GM18498 (cell line): ENCODE measurements at regions not wholly inside any gene's neighbourhood (a gene's known extent, or its start where the extent isn't known, plus 50 kb on each side); places are given as distances from the start of the nearest gene placed in this dataset.

ENCODE experiments used
- ATAC-seq: cut with Tn5 transposase; IDR thresholded peaks from one replicate; pipeline ENCODE4 v1.9.1; 2021; ENCODE audit warnings: mild to moderate bottlenecking, moderate library complexity; ENCODE audit not compliant: unreplicated experiment

DNA sequence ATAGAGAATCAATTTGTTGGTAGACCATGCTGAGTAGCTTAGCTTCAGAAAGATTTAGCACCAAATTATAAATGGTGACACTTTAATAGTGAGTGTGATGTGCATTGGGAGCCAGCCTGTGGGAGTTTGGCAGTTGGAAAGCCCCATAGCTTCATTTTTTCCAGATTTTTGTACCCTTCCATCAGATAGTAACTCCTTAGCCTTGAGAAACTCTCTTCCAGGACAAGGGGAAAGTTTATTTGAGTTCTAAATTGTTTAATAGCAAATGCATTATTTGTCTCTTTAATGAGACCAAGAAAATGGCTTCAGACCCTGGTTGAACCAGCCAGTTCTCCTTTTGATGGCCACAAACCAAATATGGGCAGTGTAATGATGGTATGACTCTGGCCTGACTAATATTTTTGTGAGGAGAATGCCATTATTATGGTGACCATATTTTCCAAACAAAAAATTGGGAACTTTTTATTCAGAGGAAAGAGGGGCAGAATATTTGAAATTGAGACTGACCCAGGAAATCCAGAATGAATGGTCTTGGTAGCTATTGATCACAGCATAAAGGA is 49.8 kb downstream of the PLCE1 start:
- ATAC-seq, result no peak

DNA sequence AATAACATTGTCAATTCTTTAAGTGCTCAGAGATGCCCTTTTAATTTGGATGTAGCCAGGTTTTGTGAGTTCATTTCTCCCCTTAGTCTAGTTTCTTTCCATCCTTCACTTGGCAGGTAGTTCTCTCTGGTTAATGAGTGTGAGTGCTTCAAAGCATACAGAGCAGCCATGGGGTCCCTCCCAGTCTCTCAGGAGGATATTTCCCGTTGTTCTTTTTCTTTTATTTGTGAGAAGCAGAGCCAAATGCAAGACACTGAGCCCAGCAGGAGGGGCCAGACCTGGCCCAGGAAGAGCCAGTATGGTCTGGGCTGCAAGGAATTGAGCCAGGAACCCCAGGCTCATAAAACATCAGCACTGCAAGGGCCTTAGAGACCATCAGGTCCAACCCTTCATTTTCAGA is 52.4 kb downstream of the PLCE1 start:
- no peak for ATAC-seq

DNA sequence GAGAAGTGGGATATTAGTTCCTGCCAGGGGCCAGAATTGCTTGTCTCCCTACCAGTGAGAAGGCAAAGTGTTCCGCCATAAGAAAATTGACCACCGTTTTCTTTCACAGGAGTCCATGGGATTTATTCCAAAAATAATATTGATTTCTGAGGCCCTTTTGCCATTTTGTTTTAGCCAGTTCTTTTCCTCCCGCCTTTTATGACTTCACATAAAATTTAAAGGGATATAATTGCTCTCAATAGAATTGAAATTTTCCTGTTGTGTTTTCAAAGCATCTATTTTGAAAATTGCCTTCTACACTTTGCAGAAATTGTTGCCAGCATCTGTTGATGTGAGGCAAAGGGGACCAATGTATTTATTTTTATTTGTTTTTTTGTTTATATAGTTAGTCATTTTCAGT is 53.6 kb downstream of the PLCE1 start:
- ATAC-seq, result no peak

DNA sequence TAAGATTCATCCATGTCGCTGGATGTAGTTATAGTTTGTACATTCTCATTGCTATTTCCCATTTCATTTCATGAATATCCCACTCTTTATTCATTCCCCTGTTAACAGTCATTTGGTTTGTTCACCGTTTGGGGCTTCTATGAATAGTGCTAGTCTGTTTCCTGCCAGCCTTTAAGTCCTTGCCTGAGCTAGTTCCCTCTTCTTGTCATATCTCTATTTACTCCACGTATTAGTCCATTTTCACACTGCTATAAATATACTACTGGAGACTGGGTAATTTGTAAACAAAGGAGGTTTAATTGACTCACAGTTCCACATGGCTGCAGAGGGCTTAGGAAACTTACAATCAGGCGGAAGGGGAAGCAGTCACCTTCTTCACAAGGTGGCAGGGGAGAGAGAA is 56.2 kb downstream of the PLCE1 start:
- no peak for ATAC-seq

GRCh38 chr10:94052281-94052680 is 58.5 kb downstream of the PLCE1 start:
- no peak for ATAC-seq

DNA sequence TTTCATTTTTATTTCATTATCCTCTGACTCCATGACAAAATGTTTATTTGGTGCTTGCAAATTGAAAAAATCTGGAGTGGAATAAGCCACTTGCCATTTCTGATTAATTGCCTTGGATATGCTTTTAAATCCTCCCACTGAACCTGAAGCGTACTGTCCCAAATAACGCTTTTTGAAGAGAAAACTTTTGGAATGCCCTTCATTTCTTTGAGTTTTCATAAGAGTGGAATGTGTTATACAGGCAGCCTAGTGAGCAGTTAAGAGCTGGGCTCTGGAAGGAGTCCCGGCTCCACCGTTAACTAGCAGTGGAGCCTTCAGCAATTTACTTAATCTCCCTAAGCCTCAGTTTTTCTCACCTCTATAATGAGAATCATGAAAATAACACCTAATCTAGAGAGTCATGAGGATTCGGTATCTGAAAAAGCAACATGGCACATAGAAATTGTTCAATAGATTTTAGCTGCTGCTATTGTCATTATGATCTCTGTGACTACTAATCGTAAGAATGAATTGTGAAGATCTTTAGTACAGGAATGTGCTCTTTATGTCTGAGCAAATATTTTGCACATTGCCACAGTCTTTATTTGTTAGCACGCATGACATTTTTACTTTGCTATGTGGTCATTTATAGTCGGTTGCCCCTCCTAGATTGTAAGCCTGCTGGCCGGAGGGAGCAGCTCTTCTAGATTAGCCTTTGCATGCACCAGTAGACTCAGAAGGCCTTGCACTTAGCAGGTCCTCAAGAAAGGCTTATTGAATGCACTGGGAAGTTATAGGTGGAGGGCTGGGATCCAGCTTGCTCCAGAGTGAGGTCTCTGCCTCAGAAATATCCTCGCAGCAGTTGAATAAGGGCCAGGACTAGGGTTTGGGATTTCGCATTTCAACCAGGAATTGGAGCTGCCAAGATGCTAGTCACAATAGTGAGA is 59.4 kb downstream of the PLCE1 start:
- ATAC-seq, result no peak

DNA sequence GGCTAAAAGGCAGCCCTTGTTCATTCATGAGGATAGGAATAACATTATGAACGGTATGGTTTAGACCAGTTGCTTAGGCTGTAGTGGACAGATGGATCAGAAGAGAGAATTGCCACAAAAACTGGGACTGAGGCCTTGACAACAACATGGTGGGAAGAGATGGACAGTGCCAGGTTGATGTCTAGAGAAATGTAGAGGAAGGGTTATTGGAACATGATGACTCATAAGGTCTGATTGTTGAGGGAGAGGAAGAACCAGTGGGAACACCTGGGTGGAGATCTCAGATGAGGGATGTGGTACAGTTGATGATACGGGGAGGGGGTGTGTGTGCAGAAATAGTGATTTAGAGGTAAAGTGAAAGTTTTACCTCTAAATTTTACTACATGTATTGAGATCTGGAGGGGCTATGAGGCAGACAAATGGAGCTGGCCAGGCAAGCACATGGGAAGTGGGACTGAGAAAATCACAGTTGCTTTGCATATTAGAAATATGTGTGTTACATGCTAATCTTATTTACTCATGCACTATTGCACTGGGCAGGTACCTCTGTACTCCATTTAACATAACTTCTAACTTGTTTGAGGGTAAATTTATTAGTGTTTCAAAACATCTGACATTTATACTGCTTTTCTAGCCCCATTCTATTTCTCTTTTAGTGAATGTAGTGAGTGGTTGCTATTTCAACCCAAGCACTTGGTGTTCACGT is 65.6 kb downstream of the PLCE1 start:
- no peak for ATAC-seq

DNA sequence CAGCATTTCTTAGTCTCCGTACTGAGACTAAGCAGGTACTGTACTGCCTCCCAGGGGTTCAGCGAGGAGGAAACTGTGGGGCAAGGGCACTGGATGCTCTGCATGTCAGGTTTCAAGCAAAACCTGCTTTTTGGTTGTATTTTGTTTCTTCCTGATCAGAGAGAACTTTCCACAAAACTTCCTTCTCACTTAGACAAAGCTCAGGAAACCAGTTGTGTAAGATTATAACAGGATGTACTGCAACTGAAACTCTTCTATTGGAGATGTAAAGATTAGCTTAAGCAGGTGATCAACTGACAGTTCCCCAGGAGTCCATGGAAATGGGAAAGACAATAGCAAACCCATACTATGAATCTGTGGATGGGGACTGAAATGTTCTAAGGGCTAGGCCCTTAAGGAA is 67.3 kb downstream of the PLCE1 start:
- ATAC-seq, result no peak

GRCh38 chr10:94062611-94063010 is 68.9 kb downstream of the PLCE1 start:
- ATAC-seq, result no peak

- no peak for ATAC-seq
Observed at GRCh38 chr10:94065362-94065761, 71.6 kb downstream of the PLCE1 start.

DNA sequence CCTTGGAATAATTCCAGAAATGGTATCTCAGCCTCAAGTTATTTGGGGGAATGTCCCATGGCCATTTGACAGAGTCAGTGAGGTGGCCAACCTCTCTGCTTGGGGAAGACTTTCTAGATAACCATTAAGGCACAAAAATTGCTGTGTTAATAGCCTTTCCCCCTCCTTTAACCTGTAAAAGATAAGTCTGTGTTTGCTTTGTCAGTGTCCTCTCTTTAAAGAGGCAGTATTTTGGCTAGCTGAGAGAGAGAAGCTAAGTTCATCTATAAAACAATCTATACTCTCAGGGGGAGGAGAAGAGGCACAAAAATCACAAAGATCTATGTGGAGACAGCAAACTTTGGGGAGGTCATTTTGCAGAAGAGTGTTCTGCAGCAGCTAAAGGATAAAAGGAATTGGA is 72.1 kb downstream of the PLCE1 start:
- ATAC-seq, result no peak

GRCh38 chr10:94066411-94066810 is 72.7 kb downstream of the PLCE1 start:
- no peak for ATAC-seq

DNA sequence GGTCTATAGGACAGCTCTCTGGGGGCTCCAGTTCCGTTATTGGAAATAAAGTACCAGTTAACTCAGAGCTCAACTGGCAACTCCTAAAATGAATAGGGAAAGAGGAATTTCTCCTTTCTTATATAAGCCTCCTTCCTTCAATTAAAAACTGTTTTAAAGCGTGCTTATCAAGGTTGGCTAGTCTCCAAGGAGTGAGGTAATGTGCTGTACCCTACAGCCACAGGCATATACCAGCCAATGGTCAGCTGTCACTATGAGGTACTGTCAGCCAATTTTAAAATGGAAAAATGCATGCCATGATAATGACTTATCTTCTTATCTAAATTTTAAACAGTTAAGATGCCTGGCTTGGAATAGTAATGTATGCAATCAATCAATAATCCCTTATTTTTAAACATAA is 76.2 kb downstream of the PLCE1 start:
- no peak for ATAC-seq

GRCh38 chr10:94074462-94074861 is 80.7 kb downstream of the PLCE1 start:
- no peak for ATAC-seq

DNA sequence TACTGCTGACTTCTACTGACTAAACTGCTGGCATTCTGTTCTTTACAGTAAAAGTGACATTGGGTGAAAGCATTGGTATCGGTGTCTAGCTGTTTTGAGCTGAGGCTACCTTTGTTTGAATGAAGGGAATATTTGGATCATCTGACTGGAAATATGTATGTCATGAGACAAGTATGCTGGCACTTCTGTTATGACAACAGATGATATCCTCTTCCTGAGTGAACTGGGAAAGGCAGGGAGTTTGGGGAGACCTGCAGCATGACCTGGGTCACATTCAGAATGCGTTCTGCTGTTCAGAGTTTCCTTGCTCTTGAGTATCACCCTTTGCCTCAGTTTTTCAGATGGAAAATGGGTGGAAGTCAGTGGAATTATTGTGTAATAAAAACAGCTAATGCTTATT is 81.8 kb downstream of the PLCE1 start:
- no peak for ATAC-seq

DNA sequence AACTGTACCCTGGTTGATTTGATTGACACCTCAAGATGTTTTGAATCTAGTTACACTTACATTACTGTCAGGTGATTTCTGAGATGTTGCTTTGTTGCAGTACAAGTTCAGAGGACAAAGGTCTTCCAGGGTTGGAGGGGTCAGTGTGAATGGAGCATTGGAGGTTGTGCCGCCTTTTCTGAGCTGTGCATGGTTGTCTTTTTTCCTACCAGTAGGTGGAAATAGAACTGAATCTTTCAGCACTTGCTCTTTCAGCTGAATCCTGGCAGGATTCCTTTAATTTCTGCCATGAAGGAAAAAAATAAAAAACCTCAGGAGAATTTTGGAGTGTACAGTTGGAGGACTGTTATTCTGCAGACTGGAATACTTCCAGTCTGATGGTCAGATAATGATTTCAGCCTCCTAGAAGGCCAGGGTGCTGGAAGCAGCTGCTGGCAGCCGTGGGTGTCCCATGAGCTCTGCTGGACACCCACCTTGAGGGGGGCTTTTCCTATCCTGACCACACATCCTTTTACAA is 82.7 kb downstream of the PLCE1 start:
- ATAC-seq, result no peak

DNA sequence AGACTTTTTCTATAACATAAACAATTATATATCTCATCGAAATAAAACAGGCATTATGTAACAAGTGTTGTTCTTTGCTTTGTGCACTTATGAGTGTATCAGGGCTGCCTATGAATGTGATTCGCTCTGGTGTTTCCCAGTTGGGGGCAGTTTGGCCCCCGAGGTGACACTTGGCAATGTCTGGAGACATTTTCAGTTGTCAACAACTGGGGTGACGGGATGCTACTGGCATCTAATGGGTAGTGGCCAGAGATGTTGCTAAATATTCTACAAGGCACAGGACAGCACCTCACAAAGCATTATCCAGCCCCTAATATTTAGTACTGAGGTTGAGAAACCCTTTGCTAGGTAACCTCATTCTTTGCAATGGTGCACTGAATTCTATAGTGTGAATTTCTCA is 83.3 kb downstream of the PLCE1 start:
- no peak for ATAC-seq

- ATAC-seq, result no peak
Observed at GRCh38 chr10:94080108-94080507, 86.4 kb downstream of the PLCE1 start.

GRCh38 chr10:94083662-94084265 is 90.0 kb downstream of the PLCE1 start:
- no peak for ATAC-seq

GRCh38 chr10:94084344-94084743 is 90.6 kb downstream of the PLCE1 start:
- ATAC-seq, result no peak

DNA sequence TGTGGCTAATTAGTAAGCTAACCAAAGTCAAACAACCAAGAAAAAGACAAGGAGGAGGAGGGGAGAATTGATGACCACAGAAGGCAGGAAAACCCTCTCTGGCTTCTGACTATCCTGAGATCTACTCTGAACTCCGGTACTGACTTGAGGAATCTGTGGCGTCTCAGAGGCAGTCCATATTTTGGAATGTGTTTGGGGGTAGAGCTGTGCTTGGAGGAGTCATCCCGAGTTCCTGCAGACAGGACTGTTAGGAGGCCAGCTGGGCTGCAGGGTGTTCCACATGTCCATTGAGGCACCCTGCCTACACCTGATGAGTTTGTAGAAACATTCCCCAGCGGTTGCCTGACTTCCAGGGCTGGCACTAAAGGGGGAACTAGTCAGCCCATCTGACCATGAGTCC is 91.6 kb downstream of the PLCE1 start:
- ATAC-seq, result no peak
